Ascending aorta (tissue), 2 donors: ENCODE measurements at regions not wholly inside any gene's neighbourhood (a gene's known extent, or its start where the extent isn't known, plus 50 kb on each side); places are given as distances from the start of the nearest gene placed in this dataset.

Experiments used
- DNase-seq, 2 donors: peaks; one replicate each; pipeline ENCODE4 v3.0.0-alpha.2; 2019; ENCODE audit warnings: low spot score in 2 of 2
- H3K27ac ChIP-seq, 2 donors: fragments of 200-600 bp; sonication (generic); one replicate each; pipeline ENCODE4 v1.5.1; 2016 to 2017; ENCODE audit warnings: mild to moderate bottlenecking in 1 of 2
- H3K27me3 ChIP-seq: fragments of 200-600 bp; sonication (generic); one replicate; pipeline ENCODE4 v1.5.1; 2017
- H3K36me3 ChIP-seq, 2 donors: fragments of 200-600 bp; sonication (generic); one replicate each; pipeline ENCODE4 v1.5.1; 2016
- H3K4me1 ChIP-seq, 2 donors: fragments of 200-600 bp; sonication (generic); one replicate each; pipeline ENCODE4 v1.5.1; 2016 to 2017; ENCODE audit warnings: mild to moderate bottlenecking in 1 of 2
- H3K4me3 ChIP-seq, 2 donors: fragments of 200-600 bp; sonication (generic); one replicate each; pipeline ENCODE4 v1.5.1; 2016 to 2017; ENCODE audit warnings: mild to moderate bottlenecking in 1 of 2
- H3K9me3 ChIP-seq, 2 donors: fragments of 200-600 bp; sonication (generic); one replicate each; pipeline ENCODE4 v1.5.1; 2016
- CTCF ChIP-seq, 3 experiments: fragments of 200-600 bp in 2 of 3; fragments of 450-650 bp in 1 of 3; sonication (generic) in 2 of 3; IDR thresholded peaks; one replicate each; pipeline ENCODE4 v1.5.1; 2016 to 2019; ENCODE audit warnings: antibody characterized with exemption in 3 of 3, mild to moderate bottlenecking in 1 of 3, moderate library complexity in 1 of 3
- intact Hi-C: fragments of 100-400 bp; cut with DNase I; formaldehyde crosslinking; loops from one replicate; pipeline ENCODE4 v1.15.1; 2023

GRCh38 chr5:1725641-1726468 lies 73.8 kb downstream of the MRPL36 start:
- intact Hi-C loops = no loop called here
- TF ChIP-seq CTCF (IDR thresholded peaks at IDR 0.05) = no peak

GRCh38 chr5:1724822-1725602 lies 74.6 kb downstream of the MRPL36 start:
- H3K27ac ChIP-seq = no peak overlapping the region
- DNase-seq = no peak
- H3K4me3 ChIP-seq = no peak overlapping the region
- H3K27me3 ChIP-seq = no peaks in the 10 kb centered on the region
- no peak for TF ChIP-seq CTCF (IDR thresholded peaks at IDR 0.05)
- H3K9me3 ChIP-seq = no peaks in the 10 kb centered on the region
- H3K36me3 ChIP-seq = no peaks in the 10 kb centered on the region
- no peaks in the 10 kb centered on the region for H3K4me1 ChIP-seq
- intact Hi-C loops = no loop called here

More at GRCh38 chr5:1725641-1726468, 73.8 kb downstream of the MRPL36 start:
- no peaks in the 10 kb centered on the region for H3K36me3 ChIP-seq
- no peaks in the 10 kb centered on the region for H3K4me1 ChIP-seq
- no peaks in the 10 kb centered on the region for H3K9me3 ChIP-seq
- H3K4me3 ChIP-seq = no peak overlapping the region
- no peak for DNase-seq
- no peaks in the 10 kb centered on the region for H3K27me3 ChIP-seq
- no peak overlapping the region for H3K27ac ChIP-seq

GRCh38 chr5:1723957-1724821 lies 75.4 kb downstream of the MRPL36 start:
- Histone ChIP-seq H3K9me3 (no peaks in the 10 kb centered on the region), H3K27me3 (no peaks in the 10 kb centered on the region), H3K4me3 (no peak overlapping the region), H3K27ac (no peak overlapping the region), H3K36me3 (no peaks in the 10 kb centered on the region), H3K4me1 (no peaks in the 10 kb centered on the region)
- TF ChIP-seq CTCF (IDR thresholded peaks at IDR 0.05) = no peak
- DNase-seq = no peak
- intact Hi-C loops = no loop called here

GRCh38 chr5:1723476-1723875 lies 76.2 kb downstream of the MRPL36 start:
- no peak for TF ChIP-seq CTCF (IDR thresholded peaks at IDR 0.05)
- H3K27ac ChIP-seq = no peak overlapping the region
- intact Hi-C loops = no loop called here
- no peak overlapping the region for H3K4me3 ChIP-seq
- peaks cover 0 to 5% of the 10 kb centered on the region in 2 donors for H3K9me3 ChIP-seq
- no peak for DNase-seq
- H3K36me3 ChIP-seq = no peaks in the 10 kb centered on the region
- H3K4me1 ChIP-seq = no peaks in the 10 kb centered on the region
- no peaks in the 10 kb centered on the region for H3K27me3 ChIP-seq

- DNase-seq = no peak
- H3K36me3 ChIP-seq = no peaks in the 10 kb centered on the region
- H3K9me3 ChIP-seq = peaks cover 0 to 11% of the 10 kb centered on the region in 2 donors
- H3K4me3 ChIP-seq = no peak overlapping the region
- intact Hi-C loops = no loop called here
- TF ChIP-seq CTCF (IDR thresholded peaks at IDR 0.05) = no peak
- no peaks in the 10 kb centered on the region for H3K27me3 ChIP-seq
- H3K4me1 ChIP-seq = no peaks in the 10 kb centered on the region
- H3K27ac ChIP-seq = no peak overlapping the region
These were observed 76.8 kb downstream of the MRPL36 start for GRCh38 chr5:1722877-1723276.
